ENCODE measurements at regions not wholly inside any gene's neighbourhood (a gene's known extent, or its start where the extent isn't known, plus 50 kb on each side); places are given as distances from the start of the nearest gene placed in this dataset.
A peak's percentile ranks its signal among the peaks of the same experiment; 100 is the strongest.

DNA sequence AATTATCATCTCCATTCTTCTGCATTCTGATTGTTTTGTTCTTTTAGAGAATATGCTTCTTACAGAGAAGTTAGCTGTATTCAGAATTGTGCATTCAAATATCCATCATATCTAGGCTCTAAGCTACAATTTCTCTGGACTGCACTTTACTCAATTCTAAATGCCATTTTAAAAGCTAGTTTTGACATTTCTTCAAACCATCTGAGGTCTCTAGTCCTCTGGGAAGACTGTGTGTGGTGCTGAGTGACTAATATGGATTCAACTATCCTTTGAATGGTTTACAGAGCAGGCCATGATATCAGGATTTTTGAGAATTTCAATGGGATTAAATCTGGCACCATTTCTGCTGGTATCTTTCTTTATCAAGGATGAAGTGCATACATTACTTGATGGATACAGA, 285.7 kb downstream of the BTBD3 start:
- Histone ChIP-seq H3K4me1 (no peaks in the 10 kb centered on the region), H3K27ac (no peak overlapping the region), H3K4me3 (no peak overlapping the region), H3K36me3 (no peaks in the 10 kb centered on the region), H3K9me3 (no peaks in the 10 kb centered on the region), H3K27me3 (no peaks in the 10 kb centered on the region)
- TF ChIP-seq, protein P1, sequence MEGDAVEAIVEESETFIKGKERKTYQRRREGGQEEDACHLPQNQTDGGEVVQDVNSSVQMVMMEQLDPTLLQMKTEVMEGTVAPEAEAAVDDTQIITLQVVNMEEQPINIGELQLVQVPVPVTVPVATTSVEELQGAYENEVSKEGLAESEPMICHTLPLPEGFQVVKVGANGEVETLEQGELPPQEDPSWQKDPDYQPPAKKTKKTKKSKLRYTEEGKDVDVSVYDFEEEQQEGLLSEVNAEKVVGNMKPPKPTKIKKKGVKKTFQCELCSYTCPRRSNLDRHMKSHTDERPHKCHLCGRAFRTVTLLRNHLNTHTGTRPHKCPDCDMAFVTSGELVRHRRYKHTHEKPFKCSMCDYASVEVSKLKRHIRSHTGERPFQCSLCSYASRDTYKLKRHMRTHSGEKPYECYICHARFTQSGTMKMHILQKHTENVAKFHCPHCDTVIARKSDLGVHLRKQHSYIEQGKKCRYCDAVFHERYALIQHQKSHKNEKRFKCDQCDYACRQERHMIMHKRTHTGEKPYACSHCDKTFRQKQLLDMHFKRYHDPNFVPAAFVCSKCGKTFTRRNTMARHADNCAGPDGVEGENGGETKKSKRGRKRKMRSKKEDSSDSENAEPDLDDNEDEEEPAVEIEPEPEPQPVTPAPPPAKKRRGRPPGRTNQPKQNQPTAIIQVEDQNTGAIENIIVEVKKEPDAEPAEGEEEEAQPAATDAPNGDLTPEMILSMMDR (IDR thresholded peaks at IDR 0.05), result no peak
- TF ChIP-seq POLR2A (IDR thresholded peaks at IDR 0.05), result no peak
- no peak for DNase-seq

DNA sequence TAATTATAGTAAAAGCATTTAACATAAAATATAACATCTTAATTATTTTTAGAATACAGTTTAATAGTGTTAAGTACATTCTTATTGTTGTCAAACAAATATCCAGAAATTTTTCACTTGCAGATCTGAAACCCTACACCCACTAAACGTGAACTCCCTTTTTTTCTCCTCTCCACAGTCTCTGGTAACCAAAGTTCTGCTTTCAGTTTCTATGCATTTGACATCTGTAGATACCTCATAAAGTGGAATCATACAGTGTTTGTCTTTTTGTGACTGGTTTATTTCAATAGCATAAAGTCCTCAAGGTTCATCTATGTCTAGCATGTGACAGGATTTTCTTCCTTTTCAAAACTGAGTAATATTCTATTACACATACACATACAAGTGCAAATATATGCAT, 286.3 kb downstream of the BTBD3 start:
- Histone ChIP-seq H3K36me3 (no peaks in the 10 kb centered on the region), H3K27me3 (no peaks in the 10 kb centered on the region), H3K4me3 (no peak overlapping the region), H3K9me3 (no peaks in the 10 kb centered on the region), H3K27ac (no peak overlapping the region), H3K4me1 (no peaks in the 10 kb centered on the region)
- TF ChIP-seq POLR2A (IDR thresholded peaks at IDR 0.05), result no peak
- TF ChIP-seq, protein P1 (IDR thresholded peaks at IDR 0.05), result no peak
- DNase-seq, result no peak

DNA sequence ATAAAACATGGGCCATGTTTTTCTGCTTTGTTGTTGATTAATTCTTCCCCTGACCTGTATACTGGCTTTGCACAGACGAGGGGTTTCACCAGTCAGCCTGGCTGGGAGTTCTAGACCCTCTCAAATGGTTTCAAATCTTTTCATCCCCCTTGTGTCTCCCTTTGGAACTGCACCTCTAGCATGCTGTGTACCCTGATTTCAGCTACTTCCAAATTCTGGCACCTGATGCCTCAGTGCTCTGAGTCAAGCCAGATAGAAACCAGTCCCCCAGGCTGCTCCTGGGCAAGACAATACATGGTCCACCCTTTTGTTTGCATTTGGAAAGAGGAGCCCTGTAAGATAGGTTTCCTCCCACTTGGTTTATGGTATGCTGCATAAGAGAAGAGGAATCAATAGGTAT, 290.2 kb downstream of the BTBD3 start:
- Histone ChIP-seq H3K27me3 (no peaks in the 10 kb centered on the region), H3K4me1 (no peaks in the 10 kb centered on the region), H3K27ac (no peak overlapping the region), H3K9me3 (no peaks in the 10 kb centered on the region), H3K36me3 (no peaks in the 10 kb centered on the region), H3K4me3 (no peak overlapping the region)
- TF ChIP-seq, protein P1 (IDR thresholded peaks at IDR 0.05), result peak in 4 of 6 experiments; percentile 40 to 65 (median 60)
- TF ChIP-seq POLR2A (IDR thresholded peaks at IDR 0.05), result no peak
- DNase-seq, result peak in 1 of 3 donors; percentile 53

DNA sequence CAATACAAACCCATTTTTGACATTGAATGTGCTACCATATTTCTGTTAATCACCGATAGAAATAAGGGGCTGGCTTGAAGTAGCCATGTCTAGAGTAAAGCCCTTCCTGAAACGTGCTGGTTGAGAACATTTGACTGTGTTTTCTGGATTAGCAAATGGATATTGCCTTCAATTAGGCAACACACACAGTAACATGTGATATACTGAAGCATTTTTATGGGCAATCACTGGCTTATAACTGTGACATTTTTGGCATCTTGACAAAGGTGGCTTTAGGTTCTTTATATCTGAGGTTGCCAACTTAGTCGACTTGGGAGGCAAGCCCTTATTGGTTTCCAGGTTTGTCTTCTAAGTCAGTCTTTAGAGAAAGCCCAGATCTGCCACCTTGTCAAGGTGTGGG, 292.9 kb downstream of the BTBD3 start:
- no peak for TF ChIP-seq POLR2A (IDR thresholded peaks at IDR 0.05)
- TF ChIP-seq, protein P1 (IDR thresholded peaks at IDR 0.05), result no peak
- Histone ChIP-seq H3K4me3 (no peak overlapping the region), H3K27ac (no peak overlapping the region), H3K27me3 (no peaks in the 10 kb centered on the region), H3K9me3 (no peaks in the 10 kb centered on the region), H3K4me1 (no peaks in the 10 kb centered on the region), H3K36me3 (no peaks in the 10 kb centered on the region)
- no peak for DNase-seq

DNA sequence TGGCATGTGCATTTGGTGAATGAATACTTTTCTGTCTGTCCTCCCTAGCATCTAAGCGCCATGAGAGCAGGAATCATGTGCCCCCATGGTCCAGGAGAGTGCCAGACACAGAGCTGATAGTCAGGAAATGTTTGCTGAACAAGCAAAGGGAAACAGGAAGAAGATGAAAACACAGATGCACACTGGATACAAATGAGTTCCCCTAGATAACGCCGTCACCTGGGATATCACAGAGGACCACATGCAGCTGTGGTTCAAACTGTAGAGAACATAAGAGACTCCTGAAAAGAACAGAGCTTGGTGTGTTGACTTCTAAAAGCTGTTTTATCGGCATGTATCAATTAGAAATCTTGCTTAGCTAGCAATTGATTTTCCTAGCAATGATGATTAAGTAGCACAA, 293.7 kb downstream of the BTBD3 start:
- no peak for TF ChIP-seq POLR2A (IDR thresholded peaks at IDR 0.05)
- TF ChIP-seq, protein P1 (IDR thresholded peaks at IDR 0.05), result no peak
- DNase-seq, result no peak
- Histone ChIP-seq H3K4me1 (no peaks in the 10 kb centered on the region), H3K4me3 (no peak overlapping the region), H3K9me3 (no peaks in the 10 kb centered on the region), H3K36me3 (no peaks in the 10 kb centered on the region), H3K27ac (no peak overlapping the region), H3K27me3 (no peaks in the 10 kb centered on the region)

DNA sequence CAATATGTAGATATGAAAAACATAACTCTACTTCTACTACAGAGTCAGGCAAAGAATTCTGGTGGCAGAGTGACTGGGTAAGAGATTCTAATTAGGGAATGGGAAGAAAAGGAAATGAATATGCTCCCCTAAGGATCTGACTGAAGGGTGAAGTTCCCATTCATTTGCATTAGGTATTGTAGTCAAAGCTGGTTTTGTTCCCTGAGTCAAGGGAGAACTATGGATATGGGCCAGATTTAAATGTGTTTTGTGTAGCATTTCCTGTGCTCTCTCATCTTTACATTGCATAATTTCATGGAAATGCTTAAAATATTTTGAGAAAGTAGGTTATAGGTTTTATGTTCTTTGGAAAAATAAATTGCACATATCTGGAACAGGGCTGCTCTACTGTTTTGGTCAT, 299.7 kb downstream of the BTBD3 start:
- Histone ChIP-seq H3K27me3 (no peaks in the 10 kb centered on the region), H3K36me3 (no peaks in the 10 kb centered on the region), H3K4me1 (no peaks in the 10 kb centered on the region), H3K4me3 (no peak overlapping the region), H3K9me3 (no peaks in the 10 kb centered on the region), H3K27ac (no peak overlapping the region)
- no peak for DNase-seq
- TF ChIP-seq, protein P1 (IDR thresholded peaks at IDR 0.05), result no peak
- no peak for TF ChIP-seq POLR2A (IDR thresholded peaks at IDR 0.05)
